GM23338 (cell line): ENCODE measurements at regions not wholly inside any gene's neighbourhood (a gene's known extent, or its start where the extent isn't known, plus 50 kb on each side); places are given as distances from the start of the nearest gene placed in this dataset.

Source experiments
- ATAC-seq: fragments of 200-7000 bp; cut with Tn5 transposase; 3 replicates; pipeline ENCODE4 v1.9.1; 2020
- DNase-seq: peaks from one replicate; pipeline ENCODE4 v3.0.0-alpha.2; 2015; ENCODE audit warnings: low spot score
- H2AFZ ChIP-seq: fragments of 200-600 bp; sonication (generic); 2 replicates; pipeline ENCODE4 v1.8.0; 2016; ENCODE audit warnings: antibody characterized with exemption, mild to moderate bottlenecking, moderate library complexity
- H3F3A ChIP-seq: fragments of 200-600 bp; sonication (generic); replicated peaks from 2 replicates; pipeline ENCODE4 v1.8.0; 2017; ENCODE audit warnings: antibody characterized with exemption, mixed run types, low read depth
- H3K27ac ChIP-seq: fragments of 200-600 bp; sonication (generic); 2 replicates; pipeline ENCODE4 v1.6.1; 2016; ENCODE audit warnings: low read depth
- H3K27me3 ChIP-seq: fragments of 200-600 bp; sonication (generic); 2 replicates; pipeline ENCODE4 v1.8.0; 2016; ENCODE audit warnings: mild to moderate bottlenecking, mixed run types, moderate library complexity; ENCODE audit not compliant: insufficient read depth
- H3K36me3 ChIP-seq: fragments of 200-600 bp; sonication (generic); 2 replicates; pipeline ENCODE4 v1.8.0; 2016; ENCODE audit warnings: mild to moderate bottlenecking; ENCODE audit not compliant: insufficient read depth
- H3K4me1 ChIP-seq: fragments of 200-600 bp; sonication (generic); 2 replicates; pipeline ENCODE4 v1.8.0; 2016; ENCODE audit warnings: mild to moderate bottlenecking, moderate library complexity; ENCODE audit not compliant: insufficient read depth
- H3K4me2 ChIP-seq: fragments of 200-600 bp; sonication (generic); 2 replicates; pipeline ENCODE4 v1.7.1; 2017; ENCODE audit warnings: mixed run types
- H3K4me3 ChIP-seq: fragments of 200-600 bp; sonication (generic); 2 replicates; pipeline ENCODE4 v1.6.1; 2016; ENCODE audit warnings: mixed run types
- H3K79me2 ChIP-seq: fragments of 200-600 bp; sonication (generic); replicated peaks from 2 replicates; pipeline ENCODE4 v1.8.0; 2017; ENCODE audit warnings: mild to moderate bottlenecking; ENCODE audit not compliant: insufficient read depth
- H3K9me2 ChIP-seq: fragments of 200-600 bp; sonication (generic); 2 replicates; pipeline ENCODE4 v1.8.0; 2017; ENCODE audit not compliant: insufficient read depth
- H4K20me1 ChIP-seq: fragments of 200-600 bp; sonication (generic); replicated peaks from 2 replicates; pipeline ENCODE4 v1.8.0; 2017; ENCODE audit warnings: mild to moderate bottlenecking; ENCODE audit not compliant: insufficient read depth
- H3K27ac Mint-ChIP-seq: 2 replicates; pipeline ENCODE4 v1.8.0; 2020; ENCODE audit warnings: inconsistent platforms, mild to moderate bottlenecking, moderate library complexity, mixed read lengths
- H3K27me3 Mint-ChIP-seq: 3 replicates; pipeline ENCODE4 v1.8.0; 2022; ENCODE audit warnings: low read depth, mild to moderate bottlenecking, moderate library complexity, mixed read lengths, inconsistent platforms; ENCODE audit not compliant: insufficient read depth, poor library complexity
- H3K36me3 Mint-ChIP-seq: 3 replicates; pipeline ENCODE4 v1.8.0; 2021; ENCODE audit warnings: low read depth, mild to moderate bottlenecking, inconsistent platforms, moderate library complexity, mixed read lengths
- H3K4me1 Mint-ChIP-seq: 3 replicates; pipeline ENCODE4 v1.8.0; 2020; ENCODE audit warnings: mild to moderate bottlenecking, inconsistent platforms, mixed read lengths
- H3K4me3 Mint-ChIP-seq: 3 replicates; pipeline ENCODE4 v1.8.0; 2021; ENCODE audit warnings: moderate library complexity, mild to moderate bottlenecking, inconsistent platforms, mixed read lengths
- H3K9me3 Mint-ChIP-seq: 3 replicates; pipeline ENCODE4 v1.8.0; 2020; ENCODE audit warnings: moderate library complexity, mild to moderate bottlenecking, inconsistent platforms, mixed read lengths
- CREB1 ChIP-seq: fragments of 250-450 bp; sonication (Bioruptor Pico); IDR thresholded peaks from 2 replicates; pipeline ENCODE4 v1.5.0; 2020; ENCODE audit warnings: low read depth, mild to moderate bottlenecking, moderate library complexity
- CTCF ChIP-seq, 2 experiments: fragments of 200-600 bp in 1 of 2; sonication (generic) in 1 of 2; conservative IDR thresholded peaks; 2 replicates each; pipeline versions ENCODE4 v1.5.1 to v1.6.1; 2016 to 2017; ENCODE audit warnings: antibody characterized with exemption in 2 of 2, low read depth in 2 of 2, mild to moderate bottlenecking in 2 of 2, moderate library complexity in 1 of 2
- ETS1 ChIP-seq: IDR thresholded peaks from 2 replicates; pipeline ENCODE4 v1.6.1; 2016; ENCODE audit warnings: antibody characterized with exemption
- EZH2 ChIP-seq: fragments of 200-600 bp; sonication (generic); IDR thresholded peaks from one replicate; pipeline ENCODE4 v1.8.0; 2017; ENCODE audit warnings: antibody characterized with exemption, mild to moderate bottlenecking, low read depth; ENCODE audit not compliant: unreplicated experiment
- EZH2phosphoT487 ChIP-seq: fragments of 200-600 bp; sonication (generic); IDR thresholded peaks from one replicate; pipeline ENCODE4 v1.8.1; 2018; ENCODE audit warnings: antibody characterized with exemption; ENCODE audit not compliant: unreplicated experiment
- JUNB ChIP-seq: IDR thresholded peaks from one replicate; pipeline ENCODE4 v1.6.1; 2016; ENCODE audit warnings: antibody characterized with exemption; ENCODE audit not compliant: unreplicated experiment
- POLR2AphosphoS5 ChIP-seq: IDR thresholded peaks from 2 replicates; pipeline ENCODE4 v1.6.1; 2016; ENCODE audit warnings: antibody characterized with exemption, low read depth
- STAT1 ChIP-seq: IDR thresholded peaks from one replicate; pipeline ENCODE4 v1.6.1; 2016; ENCODE audit warnings: antibody characterized with exemption; ENCODE audit not compliant: unreplicated experiment
- ZNF114 ChIP-seq: fragments of 250-450 bp; sonication (Bioruptor Pico); IDR thresholded peaks from 2 replicates; pipeline ENCODE4 v1.5.0; 2020; ENCODE audit warnings: mild to moderate bottlenecking, moderate library complexity
- TF ChIP-seq, protein P1 (sequence below): IDR thresholded peaks from one replicate; pipeline ENCODE4 v1.6.1; 2018; ENCODE audit warnings: antibody characterized with exemption; ENCODE audit not compliant: unreplicated experiment

GRCh38 chr21:35164971-35165483, 115.9 kb upstream of the RUNX1 start:
- H3F3A ChIP-seq: no peaks in the 10 kb centered on the region
- no peaks in the 10 kb centered on the region for H3K79me2 ChIP-seq
- no peak overlapping the region for H3K27ac ChIP-seq
- TF ChIP-seq, protein P1, sequence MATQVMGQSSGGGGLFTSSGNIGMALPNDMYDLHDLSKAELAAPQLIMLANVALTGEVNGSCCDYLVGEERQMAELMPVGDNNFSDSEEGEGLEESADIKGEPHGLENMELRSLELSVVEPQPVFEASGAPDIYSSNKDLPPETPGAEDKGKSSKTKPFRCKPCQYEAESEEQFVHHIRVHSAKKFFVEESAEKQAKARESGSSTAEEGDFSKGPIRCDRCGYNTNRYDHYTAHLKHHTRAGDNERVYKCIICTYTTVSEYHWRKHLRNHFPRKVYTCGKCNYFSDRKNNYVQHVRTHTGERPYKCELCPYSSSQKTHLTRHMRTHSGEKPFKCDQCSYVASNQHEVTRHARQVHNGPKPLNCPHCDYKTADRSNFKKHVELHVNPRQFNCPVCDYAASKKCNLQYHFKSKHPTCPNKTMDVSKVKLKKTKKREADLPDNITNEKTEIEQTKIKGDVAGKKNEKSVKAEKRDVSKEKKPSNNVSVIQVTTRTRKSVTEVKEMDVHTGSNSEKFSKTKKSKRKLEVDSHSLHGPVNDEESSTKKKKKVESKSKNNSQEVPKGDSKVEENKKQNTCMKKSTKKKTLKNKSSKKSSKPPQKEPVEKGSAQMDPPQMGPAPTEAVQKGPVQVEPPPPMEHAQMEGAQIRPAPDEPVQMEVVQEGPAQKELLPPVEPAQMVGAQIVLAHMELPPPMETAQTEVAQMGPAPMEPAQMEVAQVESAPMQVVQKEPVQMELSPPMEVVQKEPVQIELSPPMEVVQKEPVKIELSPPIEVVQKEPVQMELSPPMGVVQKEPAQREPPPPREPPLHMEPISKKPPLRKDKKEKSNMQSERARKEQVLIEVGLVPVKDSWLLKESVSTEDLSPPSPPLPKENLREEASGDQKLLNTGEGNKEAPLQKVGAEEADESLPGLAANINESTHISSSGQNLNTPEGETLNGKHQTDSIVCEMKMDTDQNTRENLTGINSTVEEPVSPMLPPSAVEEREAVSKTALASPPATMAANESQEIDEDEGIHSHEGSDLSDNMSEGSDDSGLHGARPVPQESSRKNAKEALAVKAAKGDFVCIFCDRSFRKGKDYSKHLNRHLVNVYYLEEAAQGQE: no peak
- TF ChIP-seq CTCF (conservative IDR thresholded peaks at IDR 0.05; ENCODE audit: low read depth in 2 of 2) (no peak), JUNB (no peak), ETS1 (no peak), EZH2 (no peak), STAT1 (no peak)
- H3K4me2 ChIP-seq: no peak overlapping the region
- Mint-ChIP-seq H3K27ac (no peak overlapping the region), H3K4me1 (peaks cover 23% of the 10 kb centered on the region), H3K9me3 (peaks cover 2% of the 10 kb centered on the region; the same call in 1 of the 3 replicates), H3K4me3 (no peak overlapping the region), H3K36me3 (peaks cover under 1% of the 10 kb centered on the region; the same call in 2 of the 3 replicates), H3K27me3 (peaks cover 8% of the 10 kb centered on the region)
- H3K4me1 ChIP-seq: peaks cover 5% of the 10 kb centered on the region; the same call in 1 of the 2 replicates
- no peaks in the 10 kb centered on the region for H4K20me1 ChIP-seq
- ATAC-seq (no peak), DNase-seq (no peak)
- H3K36me3 ChIP-seq: no peaks in the 10 kb centered on the region
- H2AFZ ChIP-seq: no peak overlapping the region
- H3K9me2 ChIP-seq: peaks cover 23% of the 10 kb centered on the region
- no peaks in the 10 kb centered on the region for H3K27me3 ChIP-seq
- H3K4me3 ChIP-seq: no peak overlapping the region

- Histone ChIP-seq H3K4me2 (no peak overlapping the region), H3K4me1 (peaks cover 5% of the 10 kb centered on the region; the same call in 1 of the 2 replicates), H3K27ac (no peak overlapping the region), H4K20me1 (no peaks in the 10 kb centered on the region), H3K27me3 (no peaks in the 10 kb centered on the region), H3F3A (no peaks in the 10 kb centered on the region), H3K9me2 (peaks cover 29% of the 10 kb centered on the region), H3K79me2 (no peaks in the 10 kb centered on the region), H3K36me3 (no peaks in the 10 kb centered on the region), H2AFZ (no peak overlapping the region), H3K4me3 (no peak overlapping the region)
- no peak overlapping the region for H3K4me3 Mint-ChIP-seq
- peaks cover 5% of the 10 kb centered on the region; the same call in 1 of the 3 replicates for H3K9me3 Mint-ChIP-seq
- H3K27me3 Mint-ChIP-seq: peaks cover 8% of the 10 kb centered on the region
- no peak for DNase-seq
- ATAC-seq: no peak
- no peak overlapping the region for H3K27ac Mint-ChIP-seq
- H3K4me1 Mint-ChIP-seq: peaks cover 23% of the 10 kb centered on the region
- peaks cover 6% of the 10 kb centered on the region; the same call in 2 of the 3 replicates for H3K36me3 Mint-ChIP-seq
- no peak for TF ChIP-seq CTCF (conservative IDR thresholded peaks at IDR 0.05; ENCODE audit: low read depth in 2 of 2)
- no peak for TF ChIP-seq CREB1 (CRISPR knock-in tag)
- TF ChIP-seq EZH2phosphoT487: no peak
- TF ChIP-seq POLR2AphosphoS5: no peak
- TF ChIP-seq ZNF114 (CRISPR knock-in tag): no peak
- no peak for TF ChIP-seq STAT1
These were observed 115.3 kb upstream of the RUNX1 start for GRCh38 chr21:35164380-35164779.
